Trophoblast cell (in vitro differentiated cells and primary cell): ENCODE measurements at regions not wholly inside any gene's neighbourhood (a gene's known extent, or its start where the extent isn't known, plus 50 kb on each side); places are given as distances from the start of the nearest gene placed in this dataset.
"Not testable (repeated sequence)": the region's sequence is repeated elsewhere in the genome, so short reads cannot be mapped to it uniquely, and the experiment has no call there.

Source experiments
- DNase-seq, 2 donors: peaks; one replicate each; pipeline ENCODE4 v3.0.0-alpha.2; 2016
- H2AFZ ChIP-seq: 2 replicates; pipeline ENCODE4 v1.6.1; 2013; ENCODE audit warnings: low read length, moderate library complexity, mild to moderate bottlenecking; ENCODE audit not compliant: insufficient read depth, poor library complexity
- H2AK5ac ChIP-seq: 2 replicates; pipeline ENCODE4 v1.6.1; 2013; ENCODE audit warnings: mild to moderate bottlenecking, low read length
- H2BK120ac ChIP-seq: 2 replicates; pipeline ENCODE4 v1.6.1; 2013; ENCODE audit warnings: low read length, mild to moderate bottlenecking, moderate library complexity; ENCODE audit not compliant: insufficient read depth, poor library complexity
- H2BK12ac ChIP-seq: 2 replicates; pipeline ENCODE4 v1.6.1; 2013; ENCODE audit warnings: mild to moderate bottlenecking, low read length, moderate library complexity
- H2BK5ac ChIP-seq: 2 replicates; pipeline ENCODE4 v1.6.1; 2013; ENCODE audit warnings: low read length, low read depth, moderate library complexity, mild to moderate bottlenecking; ENCODE audit not compliant: poor library complexity
- H3K14ac ChIP-seq: 2 replicates; pipeline ENCODE4 v1.6.1; 2013; ENCODE audit warnings: mild to moderate bottlenecking, low read length
- H3K18ac ChIP-seq: 2 replicates; pipeline ENCODE4 v1.6.1; 2013; ENCODE audit warnings: mild to moderate bottlenecking, low read length
- H3K23ac ChIP-seq: 2 replicates; pipeline ENCODE4 v1.6.1; 2013; ENCODE audit warnings: low read length
- H3K27ac ChIP-seq: 2 replicates; pipeline ENCODE4 v1.5.1; 2013; ENCODE audit warnings: low read depth, mild to moderate bottlenecking, inconsistent platforms, low read length, moderate library complexity
- H3K27me3 ChIP-seq: 2 replicates; pipeline ENCODE4 v1.6.1; 2013; ENCODE audit warnings: inconsistent platforms, mild to moderate bottlenecking, low read length, moderate library complexity; ENCODE audit not compliant: insufficient read depth
- H3K36me3 ChIP-seq, 2 experiments: 1 replicate in 1 of 2; 2 replicates in 1 of 2; pipeline ENCODE4 v1.6.1; 2013; ENCODE audit warnings: low read length in 2 of 2, mild to moderate bottlenecking in 2 of 2, moderate library complexity in 1 of 2; ENCODE audit not compliant: insufficient read depth in 2 of 2, control insufficient read depth in 1 of 2
- H3K4ac ChIP-seq: 2 replicates; pipeline ENCODE4 v1.6.1; 2013; ENCODE audit warnings: low read depth, mild to moderate bottlenecking, low read length, moderate library complexity
- H3K4me1 ChIP-seq, 2 experiments: 1 replicate in 1 of 2; 2 replicates in 1 of 2; pipeline ENCODE4 v1.6.1; 2013; ENCODE audit warnings: low read length in 2 of 2, mild to moderate bottlenecking in 2 of 2, moderate library complexity in 1 of 2; ENCODE audit not compliant: insufficient read depth in 2 of 2, control insufficient read depth in 1 of 2
- H3K4me2 ChIP-seq: 2 replicates; pipeline ENCODE4 v1.6.1; 2013; ENCODE audit warnings: inconsistent platforms, mild to moderate bottlenecking, low read length, moderate library complexity
- H3K4me3 ChIP-seq: 2 replicates; pipeline ENCODE4 v1.5.1; 2013; ENCODE audit warnings: mild to moderate bottlenecking, low read depth, low read length, inconsistent platforms
- H3K79me1 ChIP-seq: one replicate; pipeline ENCODE4 v1.6.1; 2013; ENCODE audit warnings: low read length
- H3K79me2 ChIP-seq: 2 replicates; pipeline ENCODE4 v1.6.1; 2013; ENCODE audit warnings: low read length, mild to moderate bottlenecking; ENCODE audit not compliant: control insufficient read depth, insufficient read depth, poor library complexity
- H3K9ac ChIP-seq: 2 replicates; pipeline ENCODE4 v1.6.1; 2013; ENCODE audit warnings: mild to moderate bottlenecking, low read length
- H3K9me3 ChIP-seq: 2 replicates; pipeline ENCODE4 v1.6.1; 2013; ENCODE audit warnings: low read depth, mild to moderate bottlenecking, control low read depth, inconsistent platforms, low read length; ENCODE audit not compliant: insufficient read depth
- H4K12ac ChIP-seq: 2 replicates; pipeline ENCODE4 v1.6.1; 2013; ENCODE audit warnings: low read depth, mild to moderate bottlenecking, low read length, moderate library complexity
- H4K8ac ChIP-seq: 2 replicates; pipeline ENCODE4 v1.6.1; 2013; ENCODE audit warnings: low read depth, mild to moderate bottlenecking, low read length, moderate library complexity
- H4K91ac ChIP-seq: one replicate; pipeline ENCODE4 v1.6.1; 2013; ENCODE audit warnings: low read depth, mild to moderate bottlenecking, low read length, moderate library complexity
- WGBS: extraction: QIAGEN DNeasy Blood & Tissue Kit; methylation state at CpG from one replicate; pipeline ENCODE4 v1.1.7; 2013; ENCODE audit warnings: missing lambda C conversion rate; ENCODE audit not compliant: insufficient read length, insufficient coverage; ENCODE audit errors: extremely low coverage; 5-methylcytosine and 5-hydroxymethylcytosine counted together

- H3K9ac ChIP-seq = not testable (repeated sequence)
Measured at GRCh38 chr2:16750925-16751214, 85.2 kb upstream of the CYRIA start.

GRCh38 chr2:16750175-16750924, 84.7 kb upstream of the CYRIA start:
- no peak overlapping the region for H2BK5ac ChIP-seq
- H3K4me3 ChIP-seq = no peak overlapping the region
- H3K4me1 ChIP-seq = no peaks in the 10 kb centered on the region
- no peak overlapping the region for H3K4ac ChIP-seq
- no peak overlapping the region for H2AK5ac ChIP-seq
- no peak overlapping the region for H3K18ac ChIP-seq
- WGBS = no CpG with 5 or more reads among the region's 4 CpGs
- no peak overlapping the region for H3K9ac ChIP-seq
- no peaks in the 10 kb centered on the region for H3K36me3 ChIP-seq
- no peak overlapping the region for H4K91ac ChIP-seq
- H3K23ac ChIP-seq = no peak overlapping the region
- no peak overlapping the region for H2AFZ ChIP-seq
- H3K79me2 ChIP-seq = no peaks in the 10 kb centered on the region
- no peak overlapping the region for H3K4me2 ChIP-seq
- no peak overlapping the region for H4K8ac ChIP-seq
- no peak overlapping the region for H2BK120ac ChIP-seq
- no peak overlapping the region for H3K27ac ChIP-seq
- DNase-seq = no peak
- H2BK12ac ChIP-seq = no peak overlapping the region
- H4K12ac ChIP-seq = no peak overlapping the region
- H3K79me1 ChIP-seq = no peaks in the 10 kb centered on the region
- H3K27me3 ChIP-seq = no peaks in the 10 kb centered on the region
- H3K9me3 ChIP-seq = no peaks in the 10 kb centered on the region
- no peak overlapping the region for H3K14ac ChIP-seq

More at GRCh38 chr2:16750925-16751214, 85.2 kb upstream of the CYRIA start:
- H3K27me3 ChIP-seq, DNase-seq, H4K8ac ChIP-seq, H3K79me1 ChIP-seq, H3K4ac ChIP-seq, H3K4me1 ChIP-seq, H3K4me3 ChIP-seq, H2AK5ac ChIP-seq, H4K12ac ChIP-seq, H3K9me3 ChIP-seq, H2BK5ac ChIP-seq, H3K23ac ChIP-seq, H2BK12ac ChIP-seq, H3K27ac ChIP-seq, H2AFZ ChIP-seq, H3K14ac ChIP-seq, H4K91ac ChIP-seq, H3K79me2 ChIP-seq, H2BK120ac ChIP-seq, H3K18ac ChIP-seq, H3K4me2 ChIP-seq, H3K36me3 ChIP-seq: not testable (repeated sequence)
- WGBS = no CpG with 5 or more reads among the region's 1 CpG

- not testable (repeated sequence) for H4K91ac ChIP-seq, H3K4me3 ChIP-seq, DNase-seq, H3K9ac ChIP-seq, H3K36me3 ChIP-seq, H3K9me3 ChIP-seq, H2AK5ac ChIP-seq, H3K79me1 ChIP-seq, H3K27me3 ChIP-seq, H3K79me2 ChIP-seq, H2BK120ac ChIP-seq, H2AFZ ChIP-seq, H3K23ac ChIP-seq, H2BK12ac ChIP-seq, H3K27ac ChIP-seq, H3K14ac ChIP-seq, H3K18ac ChIP-seq, H4K12ac ChIP-seq, H3K4me1 ChIP-seq, H2BK5ac ChIP-seq, H4K8ac ChIP-seq, H3K4ac ChIP-seq, H3K4me2 ChIP-seq
- WGBS = no CpG with 5 or more reads among the region's 1 CpG
Measured at GRCh38 chr2:16748511-16749266, 83.1 kb upstream of the CYRIA start.

- Histone ChIP-seq H3K36me3 (no peaks in the 10 kb centered on the region), H4K12ac (no peak overlapping the region), H3K4me3 (no peak overlapping the region), H3K14ac (no peak overlapping the region), H3K27me3 (no peaks in the 10 kb centered on the region), H3K27ac (no peak overlapping the region), H2BK12ac (no peak overlapping the region), H3K79me2 (no peaks in the 10 kb centered on the region), H4K91ac (no peak overlapping the region), H3K4me2 (no peak overlapping the region), H2BK120ac (no peak overlapping the region), H3K4me1 (no peaks in the 10 kb centered on the region), H3K4ac (no peak overlapping the region), H2AFZ (no peak overlapping the region), H3K18ac (no peak overlapping the region), H3K9me3 (no peaks in the 10 kb centered on the region), H2AK5ac (no peak overlapping the region), H2BK5ac (no peak overlapping the region), H4K8ac (no peak overlapping the region), H3K79me1 (no peaks in the 10 kb centered on the region), H3K9ac (no peak overlapping the region), H3K23ac (no peak overlapping the region)
- no peak for DNase-seq
- no CpG with 5 or more reads among the region's 2 CpGs for WGBS
Measured at GRCh38 chr2:16747689-16748088, 82.1 kb upstream of the CYRIA start.
